ENCODE measurements at regions not wholly inside any gene's neighbourhood (a gene's known extent, or its start where the extent isn't known, plus 50 kb on each side); places are given as distances from the start of the nearest gene placed in this dataset.
"Not testable (repeated sequence)": the region's sequence is repeated elsewhere in the genome, so short reads cannot be mapped to it uniquely, and the experiment has no call there.

GRCh38 chr22:44623771-44624510 lies 78.1 kb upstream of the PRR5 start:
- H3K4me3 Mint-ChIP-seq: no peak overlapping the region
- DNase-seq: no peak
- peaks cover 35 to 40% of the 10 kb centered on the region in 2 donors for H3K27me3 Mint-ChIP-seq
- no peaks in the 10 kb centered on the region for H3K9me3 Mint-ChIP-seq
- peaks cover 0 to 4% of the 10 kb centered on the region in 2 donors for H3K4me1 Mint-ChIP-seq
- H3K27ac Mint-ChIP-seq: peak overlapping the region; percentile 45
- no peaks in the 10 kb centered on the region for H3K36me3 Mint-ChIP-seq
- peak; percentile 44 to 57 for ATAC-seq (replicated peaks)

GRCh38 chr22:44622679-44623078 lies 79.3 kb upstream of the PRR5 start:
- Mint-ChIP-seq H3K27me3 (peaks cover 27 to 33% of the 10 kb centered on the region in 2 donors), H3K36me3 (no peaks in the 10 kb centered on the region), H3K4me3 (no peak overlapping the region), H3K4me1 (peaks cover 0 to 4% of the 10 kb centered on the region in 2 donors), H3K9me3 (no peaks in the 10 kb centered on the region), H3K27ac (no peak overlapping the region)
- ATAC-seq (replicated peaks) (no peak), DNase-seq (no peak)

- Mint-ChIP-seq H3K36me3 (no peaks in the 10 kb centered on the region), H3K27me3 (peaks cover 24 to 33% of the 10 kb centered on the region in 2 donors), H3K9me3 (no peaks in the 10 kb centered on the region), H3K27ac (no peak overlapping the region), H3K4me1 (peaks cover 0 to 4% of the 10 kb centered on the region in 2 donors), H3K4me3 (no peak overlapping the region)
- ATAC-seq (replicated peaks) (peak in 1 of 2 donors; percentile 20), DNase-seq (no peak)
Observed at GRCh38 chr22:44622147-44622427, 79.9 kb upstream of the PRR5 start.

- H3K36me3 Mint-ChIP-seq: no peaks in the 10 kb centered on the region
- no peak overlapping the region for H3K27ac Mint-ChIP-seq
- no peak overlapping the region for H3K4me3 Mint-ChIP-seq
- peaks cover 24 to 33% of the 10 kb centered on the region in 2 donors for H3K27me3 Mint-ChIP-seq
- DNase-seq (no peak), ATAC-seq (replicated peaks) (no peak)
- no peaks in the 10 kb centered on the region for H3K9me3 Mint-ChIP-seq
- H3K4me1 Mint-ChIP-seq: peaks cover 0 to 4% of the 10 kb centered on the region in 2 donors
Observed at GRCh38 chr22:44621401-44622146, 80.4 kb upstream of the PRR5 start.

GRCh38 chr22:44620841-44621257 lies 81.2 kb upstream of the PRR5 start:
- Mint-ChIP-seq H3K27me3 (peaks cover 18 to 28% of the 10 kb centered on the region in 2 donors), H3K9me3 (no peaks in the 10 kb centered on the region), H3K36me3 (no peaks in the 10 kb centered on the region), H3K27ac (no peak overlapping the region), H3K4me1 (peaks cover 0 to 2% of the 10 kb centered on the region in 2 donors), H3K4me3 (no peak overlapping the region)
- no peak for ATAC-seq (replicated peaks)
- no peak for DNase-seq

- Mint-ChIP-seq H3K36me3 (no peaks in the 10 kb centered on the region), H3K9me3 (no peaks in the 10 kb centered on the region), H3K27ac (peak overlapping the region; percentile 87), H3K4me3 (no peak overlapping the region), H3K27me3 (peaks cover 18 to 28% of the 10 kb centered on the region in 2 donors), H3K4me1 (peaks cover 0 to 2% of the 10 kb centered on the region in 2 donors)
- DNase-seq (peak; percentile 28), ATAC-seq (replicated peaks) (peak; percentile 61 to 69)
Observed at GRCh38 chr22:44620129-44620840, 81.7 kb upstream of the PRR5 start.

GRCh38 chr22:44619560-44620128 lies 82.4 kb upstream of the PRR5 start:
- not testable (repeated sequence) for DNase-seq; H3K9me3 Mint-ChIP-seq; H3K4me3 Mint-ChIP-seq; H3K4me1 Mint-ChIP-seq; ATAC-seq (replicated peaks); H3K27ac Mint-ChIP-seq; H3K36me3 Mint-ChIP-seq
- peaks cover 16 to 26% of the 10 kb centered on the region in 2 donors for H3K27me3 Mint-ChIP-seq

- H3K27me3 Mint-ChIP-seq: peaks cover 9 to 18% of the 10 kb centered on the region in 2 donors
- H3K4me1 Mint-ChIP-seq; DNase-seq; ATAC-seq (replicated peaks); H3K4me3 Mint-ChIP-seq; H3K36me3 Mint-ChIP-seq; H3K9me3 Mint-ChIP-seq; H3K27ac Mint-ChIP-seq: not testable (repeated sequence)
Observed at GRCh38 chr22:44618910-44619309, 83.1 kb upstream of the PRR5 start.

GRCh38 chr22:44618400-44618799 lies 83.6 kb upstream of the PRR5 start:
- ATAC-seq (replicated peaks) (no peak), DNase-seq (no peak)
- peaks cover 0 to 6% of the 10 kb centered on the region in 2 donors for H3K9me3 Mint-ChIP-seq
- peaks cover 0 to 2% of the 10 kb centered on the region in 2 donors for H3K4me1 Mint-ChIP-seq
- no peak overlapping the region for H3K27ac Mint-ChIP-seq
- no peaks in the 10 kb centered on the region for H3K36me3 Mint-ChIP-seq
- H3K27me3 Mint-ChIP-seq: peaks cover 4 to 14% of the 10 kb centered on the region in 2 donors
- H3K4me3 Mint-ChIP-seq: no peak overlapping the region

- no peaks in the 10 kb centered on the region for H3K36me3 Mint-ChIP-seq
- H3K9me3 Mint-ChIP-seq: peaks cover 0 to 6% of the 10 kb centered on the region in 2 donors
- DNase-seq (no peak), ATAC-seq (replicated peaks) (no peak)
- H3K27ac Mint-ChIP-seq: no peak overlapping the region
- H3K4me1 Mint-ChIP-seq: peaks cover 0 to 2% of the 10 kb centered on the region in 2 donors
- H3K27me3 Mint-ChIP-seq: peaks cover 0 to 11% of the 10 kb centered on the region in 2 donors
- no peak overlapping the region for H3K4me3 Mint-ChIP-seq
Observed at GRCh38 chr22:44617828-44618227, 84.2 kb upstream of the PRR5 start.

- Mint-ChIP-seq H3K27me3 (peaks cover 0 to 7% of the 10 kb centered on the region in 2 donors), H3K36me3 (no peaks in the 10 kb centered on the region), H3K4me1 (peaks cover 0 to 2% of the 10 kb centered on the region in 2 donors), H3K9me3 (peaks cover 0 to 6% of the 10 kb centered on the region in 2 donors), H3K27ac (no peak overlapping the region), H3K4me3 (no peak overlapping the region)
- ATAC-seq (replicated peaks) (no peak), DNase-seq (no peak)
Observed at GRCh38 chr22:44616882-44617655, 84.9 kb upstream of the PRR5 start.

- Mint-ChIP-seq H3K4me3 (no peak overlapping the region), H3K4me1 (peaks cover 0 to 2% of the 10 kb centered on the region in 2 donors), H3K9me3 (peaks cover 0 to 6% of the 10 kb centered on the region in 2 donors), H3K27ac (no peak overlapping the region), H3K36me3 (no peaks in the 10 kb centered on the region), H3K27me3 (peaks cover 0 to 7% of the 10 kb centered on the region in 2 donors)
- no peak for ATAC-seq (replicated peaks)
- no peak for DNase-seq
Observed at GRCh38 chr22:44616461-44616860, 85.5 kb upstream of the PRR5 start.

- Mint-ChIP-seq H3K9me3 (peaks cover 5 to 9% of the 10 kb centered on the region in 2 donors), H3K4me1 (peaks cover 0 to 2% of the 10 kb centered on the region in 2 donors), H3K36me3 (no peaks in the 10 kb centered on the region), H3K27me3 (peaks cover 0 to 4% of the 10 kb centered on the region in 2 donors), H3K4me3 (no peak overlapping the region), H3K27ac (no peak overlapping the region)
- DNase-seq: no peak
- no peak for ATAC-seq (replicated peaks)
Observed at GRCh38 chr22:44615602-44616180, 86.3 kb upstream of the PRR5 start.
